ENCODE measurements at regions not wholly inside any gene's neighbourhood (a gene's known extent, or its start where the extent isn't known, plus 50 kb on each side); places are given as distances from the start of the nearest gene placed in this dataset.

GRCh38 chr2:167771628-167772027, 475.8 kb downstream of the STK39 start:
- POLR2A ChIA-PET, result no interaction called here
- no peaks in the 10 kb centered on the region for H3K4me1 Mint-ChIP-seq
- Histone ChIP-seq H3K9me3 (no peaks in the 10 kb centered on the region), H3K4me3 (ENCODE audit: control insufficient read depth in 1 of 2, extremely low read depth in 1 of 2, low read length in 1 of 2) (no peak overlapping the region), H3K27me3 (replicated peaks in 1 of 2; ENCODE audit: control insufficient read depth in 2 of 2, extremely low read depth in 1 of 2, insufficient read depth in 2 of 2, low read length in 1 of 2) (no peaks in the 10 kb centered on the region), H3K4me1 (ENCODE audit: control insufficient read depth in 1 of 2, extremely low read depth in 1 of 2, insufficient read depth in 2 of 2, low read length in 2 of 2) (no peaks in the 10 kb centered on the region), H3K36me3 (ENCODE audit: control insufficient read depth in 2 of 2, extremely low read depth in 1 of 2, insufficient read depth in 1 of 2, low read length in 1 of 2) (no peaks in the 10 kb centered on the region), H3K27ac (ENCODE audit: low read length) (no peak overlapping the region)
- no peaks in the 10 kb centered on the region for H3K36me3 Mint-ChIP-seq
- no peaks in the 10 kb centered on the region for H3K9me3 Mint-ChIP-seq
- 22% methylated on average over 1 of the region's 2 CpGs for WGBS (ENCODE audit: insufficient coverage)
- H3K27me3 Mint-ChIP-seq, result peaks cover 0 to 3% of the 10 kb centered on the region in 2 donors
- CTCF ChIA-PET, result no interaction called here
- no peak overlapping the region for H3K4me3 Mint-ChIP-seq
- H3K27ac Mint-ChIP-seq, result no peak overlapping the region
- no peak for DNase-seq
- ATAC-seq (replicated peaks in 1 of 4), result no peak

- no peak overlapping the region for H3K27ac Mint-ChIP-seq
- ATAC-seq (replicated peaks in 1 of 4) (no peak), DNase-seq (no peak)
- H3K4me3 ChIP-seq (ENCODE audit: control insufficient read depth in 1 of 2, extremely low read depth in 1 of 2, low read length in 1 of 2), result no peak overlapping the region
- H3K4me1 ChIP-seq (ENCODE audit: control insufficient read depth in 1 of 2, extremely low read depth in 1 of 2, insufficient read depth in 2 of 2, low read length in 2 of 2), result no peaks in the 10 kb centered on the region
- H3K4me1 Mint-ChIP-seq, result no peaks in the 10 kb centered on the region
- H3K27ac ChIP-seq (ENCODE audit: low read length), result no peak overlapping the region
- no peaks in the 10 kb centered on the region for H3K36me3 Mint-ChIP-seq
- CTCF ChIA-PET, result no interaction called here
- H3K4me3 Mint-ChIP-seq, result no peak overlapping the region
- no peaks in the 10 kb centered on the region for H3K27me3 ChIP-seq (replicated peaks in 1 of 2; ENCODE audit: control insufficient read depth in 2 of 2, extremely low read depth in 1 of 2, insufficient read depth in 2 of 2, low read length in 1 of 2)
- no peaks in the 10 kb centered on the region for H3K9me3 Mint-ChIP-seq
- POLR2A ChIA-PET, result no interaction called here
- no peaks in the 10 kb centered on the region for H3K36me3 ChIP-seq (ENCODE audit: control insufficient read depth in 2 of 2, extremely low read depth in 1 of 2, insufficient read depth in 1 of 2, low read length in 1 of 2)
- H3K27me3 Mint-ChIP-seq, result no peaks in the 10 kb centered on the region
- no CpG with 5 or more reads among the region's 1 CpG for WGBS (ENCODE audit: insufficient coverage)
- no peaks in the 10 kb centered on the region for H3K9me3 ChIP-seq
Measured at GRCh38 chr2:167769020-167769419, 478.4 kb downstream of the STK39 start.

GRCh38 chr2:167767830-167768229, 479.6 kb downstream of the STK39 start:
- H3K27me3 ChIP-seq (replicated peaks in 1 of 2; ENCODE audit: control insufficient read depth in 2 of 2, extremely low read depth in 1 of 2, insufficient read depth in 2 of 2, low read length in 1 of 2), result no peaks in the 10 kb centered on the region
- DNase-seq (no peak), ATAC-seq (replicated peaks in 1 of 4) (no peak)
- CTCF ChIA-PET, result no interaction called here
- H3K9me3 ChIP-seq, result no peaks in the 10 kb centered on the region
- POLR2A ChIA-PET, result no interaction called here
- no peak overlapping the region for H3K4me3 ChIP-seq (ENCODE audit: control insufficient read depth in 1 of 2, extremely low read depth in 1 of 2, low read length in 1 of 2)
- H3K27ac Mint-ChIP-seq, result no peak overlapping the region
- no peaks in the 10 kb centered on the region for H3K27me3 Mint-ChIP-seq
- no peaks in the 10 kb centered on the region for H3K36me3 ChIP-seq (ENCODE audit: control insufficient read depth in 2 of 2, extremely low read depth in 1 of 2, insufficient read depth in 1 of 2, low read length in 1 of 2)
- H3K9me3 Mint-ChIP-seq, result no peaks in the 10 kb centered on the region
- no peak overlapping the region for H3K4me3 Mint-ChIP-seq
- H3K4me1 ChIP-seq (ENCODE audit: control insufficient read depth in 1 of 2, extremely low read depth in 1 of 2, insufficient read depth in 2 of 2, low read length in 2 of 2), result no peaks in the 10 kb centered on the region
- no peak overlapping the region for H3K27ac ChIP-seq (ENCODE audit: low read length)
- no peaks in the 10 kb centered on the region for H3K36me3 Mint-ChIP-seq
- H3K4me1 Mint-ChIP-seq, result no peaks in the 10 kb centered on the region

GRCh38 chr2:167764772-167765341, 482.5 kb downstream of the STK39 start:
- Mint-ChIP-seq H3K27me3 (no peaks in the 10 kb centered on the region), H3K27ac (no peak overlapping the region), H3K4me1 (no peaks in the 10 kb centered on the region), H3K4me3 (no peak overlapping the region), H3K36me3 (no peaks in the 10 kb centered on the region), H3K9me3 (no peaks in the 10 kb centered on the region)
- POLR2A ChIA-PET, result no interaction called here
- ATAC-seq (replicated peaks in 1 of 4) (no peak), DNase-seq (no peak)
- Histone ChIP-seq H3K4me1 (ENCODE audit: control insufficient read depth in 1 of 2, extremely low read depth in 1 of 2, insufficient read depth in 2 of 2, low read length in 2 of 2) (no peaks in the 10 kb centered on the region), H3K27ac (ENCODE audit: low read length) (no peak overlapping the region), H3K9me3 (no peaks in the 10 kb centered on the region), H3K27me3 (replicated peaks in 1 of 2; ENCODE audit: control insufficient read depth in 2 of 2, extremely low read depth in 1 of 2, insufficient read depth in 2 of 2, low read length in 1 of 2) (no peaks in the 10 kb centered on the region), H3K4me3 (ENCODE audit: control insufficient read depth in 1 of 2, extremely low read depth in 1 of 2, low read length in 1 of 2) (no peak overlapping the region), H3K36me3 (ENCODE audit: control insufficient read depth in 2 of 2, extremely low read depth in 1 of 2, insufficient read depth in 1 of 2, low read length in 1 of 2) (no peaks in the 10 kb centered on the region)
- CTCF ChIA-PET, result no interaction called here
- 85% methylated on average over 5 of the region's 9 CpGs for WGBS (ENCODE audit: insufficient coverage)

GRCh38 chr2:167761465-167762136, 485.8 kb downstream of the STK39 start:
- ChIA-PET CTCF (no interaction called here), POLR2A (no interaction called here)
- Mint-ChIP-seq H3K4me1 (no peaks in the 10 kb centered on the region), H3K36me3 (no peaks in the 10 kb centered on the region), H3K4me3 (no peak overlapping the region), H3K9me3 (no peaks in the 10 kb centered on the region), H3K27me3 (no peaks in the 10 kb centered on the region), H3K27ac (no peak overlapping the region)
- ATAC-seq (replicated peaks in 1 of 4) (no peak), DNase-seq (no peak)
- H3K27ac ChIP-seq (ENCODE audit: low read length), result no peak overlapping the region
- WGBS (ENCODE audit: insufficient coverage), result no CpG with 5 or more reads among the region's 3 CpGs
- H3K27me3 ChIP-seq (replicated peaks in 1 of 2; ENCODE audit: control insufficient read depth in 2 of 2, extremely low read depth in 1 of 2, insufficient read depth in 2 of 2, low read length in 1 of 2), result no peaks in the 10 kb centered on the region
- H3K4me3 ChIP-seq (ENCODE audit: control insufficient read depth in 1 of 2, extremely low read depth in 1 of 2, low read length in 1 of 2), result no peak overlapping the region
- H3K9me3 ChIP-seq, result no peaks in the 10 kb centered on the region
- H3K36me3 ChIP-seq (ENCODE audit: control insufficient read depth in 2 of 2, extremely low read depth in 1 of 2, insufficient read depth in 1 of 2, low read length in 1 of 2), result no peaks in the 10 kb centered on the region
- no peaks in the 10 kb centered on the region for H3K4me1 ChIP-seq (ENCODE audit: control insufficient read depth in 1 of 2, extremely low read depth in 1 of 2, insufficient read depth in 2 of 2, low read length in 2 of 2)

GRCh38 chr2:167759531-167759930, 487.9 kb downstream of the STK39 start:
- no peak overlapping the region for H3K4me3 Mint-ChIP-seq
- H3K27ac Mint-ChIP-seq, result no peak overlapping the region
- Histone ChIP-seq H3K36me3 (ENCODE audit: control insufficient read depth in 2 of 2, extremely low read depth in 1 of 2, insufficient read depth in 1 of 2, low read length in 1 of 2) (no peaks in the 10 kb centered on the region), H3K4me3 (ENCODE audit: control insufficient read depth in 1 of 2, extremely low read depth in 1 of 2, low read length in 1 of 2) (no peak overlapping the region), H3K27ac (ENCODE audit: low read length) (no peak overlapping the region), H3K27me3 (replicated peaks in 1 of 2; ENCODE audit: control insufficient read depth in 2 of 2, extremely low read depth in 1 of 2, insufficient read depth in 2 of 2, low read length in 1 of 2) (no peaks in the 10 kb centered on the region), H3K9me3 (no peaks in the 10 kb centered on the region), H3K4me1 (ENCODE audit: control insufficient read depth in 1 of 2, extremely low read depth in 1 of 2, insufficient read depth in 2 of 2, low read length in 2 of 2) (no peaks in the 10 kb centered on the region)
- H3K36me3 Mint-ChIP-seq, result no peaks in the 10 kb centered on the region
- no peak for ATAC-seq (replicated peaks in 1 of 4)
- 100% methylated on average over 1 of the region's 3 CpGs for WGBS (ENCODE audit: insufficient coverage)
- CTCF ChIA-PET, result no interaction called here
- no peak for DNase-seq
- H3K9me3 Mint-ChIP-seq, result no peaks in the 10 kb centered on the region
- no peaks in the 10 kb centered on the region for H3K4me1 Mint-ChIP-seq
- POLR2A ChIA-PET, result no interaction called here
- no peaks in the 10 kb centered on the region for H3K27me3 Mint-ChIP-seq

- H3K4me3 ChIP-seq (ENCODE audit: control insufficient read depth in 1 of 2, extremely low read depth in 1 of 2, low read length in 1 of 2), result no peak overlapping the region
- 98% methylated on average over 4 of the region's 6 CpGs for WGBS (ENCODE audit: insufficient coverage)
- H3K27ac ChIP-seq (ENCODE audit: low read length), result no peak overlapping the region
- ChIA-PET POLR2A (no interaction called here), CTCF (no interaction called here)
- H3K9me3 Mint-ChIP-seq, result no peaks in the 10 kb centered on the region
- no peaks in the 10 kb centered on the region for H3K4me1 ChIP-seq (ENCODE audit: control insufficient read depth in 1 of 2, extremely low read depth in 1 of 2, insufficient read depth in 2 of 2, low read length in 2 of 2)
- H3K27ac Mint-ChIP-seq, result no peak overlapping the region
- ATAC-seq (replicated peaks in 1 of 4), result no peak
- H3K36me3 Mint-ChIP-seq, result no peaks in the 10 kb centered on the region
- no peaks in the 10 kb centered on the region for H3K9me3 ChIP-seq
- H3K4me3 Mint-ChIP-seq, result no peak overlapping the region
- H3K27me3 ChIP-seq (replicated peaks in 1 of 2; ENCODE audit: control insufficient read depth in 2 of 2, extremely low read depth in 1 of 2, insufficient read depth in 2 of 2, low read length in 1 of 2), result peaks cover 0 to 1% of the 10 kb centered on the region in 2 experiments
- H3K36me3 ChIP-seq (ENCODE audit: control insufficient read depth in 2 of 2, extremely low read depth in 1 of 2, insufficient read depth in 1 of 2, low read length in 1 of 2), result no peaks in the 10 kb centered on the region
- H3K27me3 Mint-ChIP-seq, result no peaks in the 10 kb centered on the region
- no peak for DNase-seq
- no peaks in the 10 kb centered on the region for H3K4me1 Mint-ChIP-seq
Measured at GRCh38 chr2:167758292-167758691, 489.1 kb downstream of the STK39 start.

Data from T-cell (primary cell).